ENCODE measurements at regions not wholly inside any gene's neighbourhood (a gene's known extent, or its start where the extent isn't known, plus 50 kb on each side); places are given as distances from the start of the nearest gene placed in this dataset.

GRCh38 chr13:80881942-80882445, 541.1 kb upstream of the SPRY2 start:
- H3K4me2 ChIP-seq = peak overlapping the region; percentile 7
- no peak for ATAC-seq

More at GRCh38 chr13:80881942-80882445, 541.1 kb upstream of the SPRY2 start:
- Histone ChIP-seq H3K27me3 (ENCODE audit: insufficient read depth) (peaks cover 36% of the 10 kb centered on the region), H3F3A (replicated peaks; ENCODE audit: low read depth) (no peaks in the 10 kb centered on the region), H4K20me1 (replicated peaks; ENCODE audit: insufficient read depth) (no peaks in the 10 kb centered on the region), H2AFZ (no peak overlapping the region), H3K27ac (ENCODE audit: low read depth) (no peak overlapping the region), H3K36me3 (ENCODE audit: insufficient read depth) (no peaks in the 10 kb centered on the region), H3K4me3 (no peak overlapping the region), H3K79me2 (replicated peaks; ENCODE audit: insufficient read depth) (no peaks in the 10 kb centered on the region), H3K4me1 (ENCODE audit: insufficient read depth) (peaks cover 36% of the 10 kb centered on the region), H3K9me2 (ENCODE audit: insufficient read depth) (no peaks in the 10 kb centered on the region)
- peaks cover 9% of the 10 kb centered on the region for H3K27me3 Mint-ChIP-seq (ENCODE audit: insufficient read depth, low read depth, poor library complexity)
- no peak overlapping the region for H3K27ac Mint-ChIP-seq
- H3K4me3 Mint-ChIP-seq = no peak overlapping the region
- peaks cover 21% of the 10 kb centered on the region for H3K4me1 Mint-ChIP-seq
- no peak for TF ChIP-seq POLR2AphosphoS5 (IDR thresholded peaks at IDR 0.05; ENCODE audit: low read depth)
- TF ChIP-seq CREB1 (CRISPR knock-in tag; IDR thresholded peaks at IDR 0.05; ENCODE audit: low read depth) = no peak
- TF ChIP-seq ZNF114 (CRISPR knock-in tag; IDR thresholded peaks at IDR 0.05) = no peak
- TF ChIP-seq ZNF462 (CRISPR knock-in tag; IDR thresholded peaks at IDR 0.05) = no peak
- TF ChIP-seq EZH2 (IDR thresholded peaks at IDR 0.05; ENCODE audit: low read depth, unreplicated experiment) = no peak
- no peak for TF ChIP-seq STAT1 (IDR thresholded peaks at IDR 0.05; ENCODE audit: unreplicated experiment)
- TF ChIP-seq, protein P1, sequence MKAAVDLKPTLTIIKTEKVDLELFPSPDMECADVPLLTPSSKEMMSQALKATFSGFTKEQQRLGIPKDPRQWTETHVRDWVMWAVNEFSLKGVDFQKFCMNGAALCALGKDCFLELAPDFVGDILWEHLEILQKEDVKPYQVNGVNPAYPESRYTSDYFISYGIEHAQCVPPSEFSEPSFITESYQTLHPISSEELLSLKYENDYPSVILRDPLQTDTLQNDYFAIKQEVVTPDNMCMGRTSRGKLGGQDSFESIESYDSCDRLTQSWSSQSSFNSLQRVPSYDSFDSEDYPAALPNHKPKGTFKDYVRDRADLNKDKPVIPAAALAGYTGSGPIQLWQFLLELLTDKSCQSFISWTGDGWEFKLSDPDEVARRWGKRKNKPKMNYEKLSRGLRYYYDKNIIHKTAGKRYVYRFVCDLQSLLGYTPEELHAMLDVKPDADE (IDR thresholded peaks at IDR 0.05) = no peak
- TF ChIP-seq, protein P2, sequence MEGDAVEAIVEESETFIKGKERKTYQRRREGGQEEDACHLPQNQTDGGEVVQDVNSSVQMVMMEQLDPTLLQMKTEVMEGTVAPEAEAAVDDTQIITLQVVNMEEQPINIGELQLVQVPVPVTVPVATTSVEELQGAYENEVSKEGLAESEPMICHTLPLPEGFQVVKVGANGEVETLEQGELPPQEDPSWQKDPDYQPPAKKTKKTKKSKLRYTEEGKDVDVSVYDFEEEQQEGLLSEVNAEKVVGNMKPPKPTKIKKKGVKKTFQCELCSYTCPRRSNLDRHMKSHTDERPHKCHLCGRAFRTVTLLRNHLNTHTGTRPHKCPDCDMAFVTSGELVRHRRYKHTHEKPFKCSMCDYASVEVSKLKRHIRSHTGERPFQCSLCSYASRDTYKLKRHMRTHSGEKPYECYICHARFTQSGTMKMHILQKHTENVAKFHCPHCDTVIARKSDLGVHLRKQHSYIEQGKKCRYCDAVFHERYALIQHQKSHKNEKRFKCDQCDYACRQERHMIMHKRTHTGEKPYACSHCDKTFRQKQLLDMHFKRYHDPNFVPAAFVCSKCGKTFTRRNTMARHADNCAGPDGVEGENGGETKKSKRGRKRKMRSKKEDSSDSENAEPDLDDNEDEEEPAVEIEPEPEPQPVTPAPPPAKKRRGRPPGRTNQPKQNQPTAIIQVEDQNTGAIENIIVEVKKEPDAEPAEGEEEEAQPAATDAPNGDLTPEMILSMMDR (conservative IDR thresholded peaks at IDR 0.05; ENCODE audit: low read depth in 2 of 2) = no peak
- no peak for TF ChIP-seq REST (IDR thresholded peaks at IDR 0.05; ENCODE audit: unreplicated experiment)
- no peak for TF ChIP-seq EZH2phosphoT487 (IDR thresholded peaks at IDR 0.05; ENCODE audit: unreplicated experiment)
- no peak for TF ChIP-seq NANOG (IDR thresholded peaks at IDR 0.05; ENCODE audit: borderline replicate concordance)
- no peak for TF ChIP-seq JUNB (IDR thresholded peaks at IDR 0.05; ENCODE audit: unreplicated experiment)
- no peak for TF ChIP-seq ZNF331 (CRISPR knock-in tag; IDR thresholded peaks at IDR 0.05; ENCODE audit: low read depth)
- no peaks in the 10 kb centered on the region for H3K9me3 Mint-ChIP-seq
- no peaks in the 10 kb centered on the region for H3K36me3 Mint-ChIP-seq (ENCODE audit: low read depth)
- no peak for DNase-seq (ENCODE audit: low spot score)
